GM12874 (cell line): ENCODE measurements at regions not wholly inside any gene's neighbourhood (a gene's known extent, or its start where the extent isn't known, plus 50 kb on each side); places are given as distances from the start of the nearest gene placed in this dataset.

Experiments used
- TF ChIP-seq, protein P1 (sequence below): IDR thresholded peaks from 2 replicates; pipeline ENCODE4 v1.5.1; 2011; ENCODE audit warnings: low read depth, mild to moderate bottlenecking, control low read depth, low read length, moderate library complexity; ENCODE audit not compliant: insufficient read depth

DNA sequence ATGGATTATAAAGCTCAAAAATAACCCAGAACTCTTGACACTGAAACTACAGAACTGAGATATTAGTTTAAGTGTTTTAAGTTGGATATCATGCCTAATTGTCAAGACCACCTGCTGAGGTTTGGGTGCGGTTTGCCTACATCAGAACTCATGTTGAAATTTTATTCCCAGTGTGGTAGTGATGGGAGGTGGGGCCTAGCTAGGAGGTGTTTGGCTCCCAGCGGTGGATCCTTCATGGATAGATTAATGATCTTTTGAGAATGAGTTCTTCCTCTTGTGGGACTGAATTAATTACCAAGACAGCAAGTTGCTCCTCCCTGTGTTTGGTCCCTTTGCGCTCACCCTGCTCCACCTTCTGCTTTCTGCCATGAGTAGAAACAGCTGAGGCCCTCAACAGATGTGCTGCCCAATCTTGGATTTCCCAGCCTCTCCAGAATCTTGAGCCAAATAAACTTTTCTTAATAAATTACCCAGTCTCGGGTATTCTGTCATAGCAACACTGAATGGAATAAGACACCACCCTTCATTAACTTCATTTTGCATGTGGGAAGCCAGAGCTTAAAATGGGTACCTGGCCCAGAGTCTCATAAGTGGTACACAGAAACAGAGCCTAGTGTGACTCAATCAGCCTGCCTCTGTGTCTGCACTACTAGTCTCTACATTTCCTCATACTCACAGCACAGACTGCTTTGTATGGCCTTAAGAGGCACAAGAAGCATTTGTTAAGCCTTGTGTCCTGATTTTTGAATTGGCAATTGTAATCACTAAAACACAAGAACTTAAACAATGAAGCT, 158.4 kb downstream of the IBTK start:
- TF ChIP-seq, protein P1, sequence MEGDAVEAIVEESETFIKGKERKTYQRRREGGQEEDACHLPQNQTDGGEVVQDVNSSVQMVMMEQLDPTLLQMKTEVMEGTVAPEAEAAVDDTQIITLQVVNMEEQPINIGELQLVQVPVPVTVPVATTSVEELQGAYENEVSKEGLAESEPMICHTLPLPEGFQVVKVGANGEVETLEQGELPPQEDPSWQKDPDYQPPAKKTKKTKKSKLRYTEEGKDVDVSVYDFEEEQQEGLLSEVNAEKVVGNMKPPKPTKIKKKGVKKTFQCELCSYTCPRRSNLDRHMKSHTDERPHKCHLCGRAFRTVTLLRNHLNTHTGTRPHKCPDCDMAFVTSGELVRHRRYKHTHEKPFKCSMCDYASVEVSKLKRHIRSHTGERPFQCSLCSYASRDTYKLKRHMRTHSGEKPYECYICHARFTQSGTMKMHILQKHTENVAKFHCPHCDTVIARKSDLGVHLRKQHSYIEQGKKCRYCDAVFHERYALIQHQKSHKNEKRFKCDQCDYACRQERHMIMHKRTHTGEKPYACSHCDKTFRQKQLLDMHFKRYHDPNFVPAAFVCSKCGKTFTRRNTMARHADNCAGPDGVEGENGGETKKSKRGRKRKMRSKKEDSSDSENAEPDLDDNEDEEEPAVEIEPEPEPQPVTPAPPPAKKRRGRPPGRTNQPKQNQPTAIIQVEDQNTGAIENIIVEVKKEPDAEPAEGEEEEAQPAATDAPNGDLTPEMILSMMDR, result no peak

DNA sequence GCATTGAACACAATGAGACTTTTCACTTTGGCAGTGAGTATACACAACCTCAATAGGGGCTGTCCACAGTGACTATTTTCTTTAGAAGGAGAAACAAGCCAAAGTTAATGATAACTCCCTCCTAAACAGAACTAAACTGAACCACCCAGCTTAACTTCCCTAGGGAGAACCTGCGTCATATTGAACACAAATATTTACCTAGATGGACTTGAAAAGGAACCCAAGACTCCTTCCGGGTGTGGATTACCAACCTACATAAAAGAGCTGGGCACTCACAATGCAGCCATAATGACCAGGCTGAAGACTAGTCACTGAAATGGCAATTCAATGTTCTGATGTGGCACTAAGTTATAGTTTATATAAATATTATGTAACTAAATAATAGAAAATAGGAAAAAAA, 160.6 kb downstream of the IBTK start:
- TF ChIP-seq, protein P1, result no peak

DNA sequence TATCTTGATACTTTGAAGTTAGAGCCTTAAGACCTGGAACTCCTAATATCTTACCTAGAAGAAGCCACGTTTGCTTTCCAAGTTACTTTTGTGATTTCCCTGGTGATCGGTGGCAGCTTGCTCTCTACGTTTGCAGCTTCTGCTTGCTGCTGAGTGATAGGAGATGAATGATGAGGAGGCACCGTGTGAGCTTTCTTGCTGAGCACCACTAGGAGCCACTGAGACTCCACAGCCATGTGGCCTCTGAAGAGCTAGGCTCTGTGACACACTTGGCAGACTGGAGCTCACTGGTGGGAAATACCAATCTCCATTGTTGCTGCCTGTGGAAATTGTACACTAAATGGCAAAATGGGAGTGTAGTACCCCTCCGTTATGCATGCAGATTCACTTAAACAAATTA, 161.8 kb downstream of the IBTK start:
- TF ChIP-seq, protein P1, result no peak

DNA sequence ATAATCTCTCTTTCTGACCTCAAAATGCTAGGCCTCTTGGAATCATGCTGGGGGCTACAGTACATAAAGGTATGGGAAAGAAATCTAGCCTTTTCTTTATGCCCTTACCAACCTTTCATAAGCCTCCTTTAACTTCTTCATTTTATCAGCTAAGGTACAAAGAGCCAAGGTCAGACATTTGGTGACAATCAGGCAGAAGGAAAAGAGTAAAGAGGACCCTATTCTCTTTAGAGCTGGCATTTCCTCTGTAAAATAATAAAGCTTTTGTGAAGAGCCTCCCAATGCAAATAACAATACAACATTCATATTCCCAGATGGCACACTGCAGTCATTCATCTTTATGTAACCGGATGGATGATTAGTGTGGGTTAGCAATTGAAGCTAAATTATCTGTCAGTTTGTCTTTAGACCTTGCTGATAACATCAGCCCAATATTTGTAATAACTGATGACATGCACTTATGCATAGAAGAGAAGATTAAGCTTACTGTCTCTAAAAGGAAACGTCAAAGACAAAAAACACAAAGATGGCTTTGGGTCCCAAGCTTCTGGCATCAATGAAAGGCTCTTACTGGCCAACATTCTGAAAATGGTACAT, 163.1 kb downstream of the IBTK start:
- TF ChIP-seq, protein P1, result no peak

DNA sequence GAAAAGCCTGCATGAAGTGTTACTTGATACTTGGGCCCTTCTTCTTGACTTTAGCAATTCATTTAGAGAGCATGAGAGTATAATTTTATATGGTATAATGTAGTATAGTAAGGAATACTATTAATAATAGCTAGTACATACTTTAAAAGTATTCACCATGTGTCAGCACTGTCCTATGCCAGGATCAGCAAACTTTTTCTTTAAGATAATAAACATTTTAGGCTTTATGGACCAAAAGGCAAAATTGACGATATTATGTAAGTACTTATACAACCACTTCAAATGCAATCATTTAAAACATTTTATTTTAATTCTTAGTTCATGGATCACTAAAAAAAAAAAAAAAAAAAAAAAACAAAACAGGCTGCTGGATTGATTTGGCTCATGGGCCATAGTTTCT, 163.9 kb downstream of the IBTK start:
- TF ChIP-seq, protein P1, result no peak

DNA sequence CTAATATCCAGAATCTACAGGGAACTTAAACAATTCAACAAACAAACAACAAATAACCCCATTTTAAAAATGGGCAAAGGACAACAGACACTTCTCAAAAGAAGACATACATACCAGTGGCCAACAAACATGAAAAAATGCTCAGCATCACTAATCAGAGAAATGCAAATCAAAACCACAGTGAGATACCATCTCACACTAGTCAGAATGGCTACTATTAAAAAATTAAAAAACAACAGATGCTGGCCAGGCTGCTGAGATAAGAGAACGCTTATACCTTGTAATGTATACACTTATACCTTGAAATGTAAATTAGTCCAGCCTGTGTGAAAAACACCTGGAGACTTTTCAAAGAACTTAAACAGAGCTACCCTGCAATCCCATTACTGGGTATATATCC, 166.8 kb downstream of the IBTK start:
- TF ChIP-seq, protein P1, result no peak

DNA sequence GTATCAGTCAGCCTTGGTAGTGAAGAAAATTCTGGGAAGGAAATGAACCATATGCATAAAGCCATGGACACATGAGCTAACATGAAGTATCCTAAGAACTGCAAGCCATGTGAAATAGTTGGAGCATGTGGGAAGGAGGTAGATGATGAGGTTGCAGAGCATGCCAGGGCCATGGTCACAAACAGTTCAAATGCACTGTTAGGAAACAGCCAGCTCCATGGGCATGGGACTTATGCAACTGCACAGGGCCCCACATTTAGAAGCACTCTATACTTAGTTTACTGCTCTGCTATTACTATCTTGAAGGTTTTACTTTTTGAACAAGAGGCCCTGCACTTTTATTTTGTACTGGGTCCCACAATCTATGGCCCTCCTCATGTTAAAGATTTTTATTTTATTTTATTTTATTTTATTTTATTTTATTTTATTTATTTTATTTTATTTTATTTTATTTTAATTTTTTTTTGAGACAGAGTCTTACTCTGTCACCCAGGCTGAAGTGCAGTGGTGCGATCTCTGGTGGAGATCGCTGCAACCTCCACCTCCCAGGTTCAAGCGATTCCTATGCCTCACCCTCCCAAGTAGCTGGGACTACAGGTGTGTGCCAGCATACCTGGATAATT, 169.1 kb downstream of the IBTK start:
- TF ChIP-seq, protein P1, result no peak
